Transverse colon (tissue), 4 donors: ENCODE measurements at regions not wholly inside any gene's neighbourhood (a gene's known extent, or its start where the extent isn't known, plus 50 kb on each side); places are given as distances from the start of the nearest gene placed in this dataset.
A peak's percentile ranks its signal among the peaks of the same experiment; 100 is the strongest.

ENCODE experiments used
- DNase-seq: peaks from one replicate; pipeline ENCODE4 v3.0.0-alpha.2; 2019
- H3K27ac ChIP-seq, 4 donors: fragments of 200-600 bp; sonication (generic); 2 replicates each; pipeline ENCODE4 v1.5.1; 2016 to 2018; ENCODE audit warnings: inconsistent platforms in 4 of 4
- H3K27me3 ChIP-seq: fragments of 200-600 bp; sonication (generic); 2 replicates; pipeline ENCODE4 v1.5.1; 2017; ENCODE audit warnings: inconsistent platforms
- H3K36me3 ChIP-seq, 4 donors: fragments of 200-600 bp; sonication (generic); 2 replicates each; pipeline ENCODE4 v1.5.1; 2017 to 2019; ENCODE audit warnings: inconsistent platforms in 4 of 4
- H3K4me1 ChIP-seq, 4 donors: fragments of 200-600 bp; sonication (generic); 2 replicates each; pipeline ENCODE4 v1.5.1; 2017 to 2020; ENCODE audit warnings: inconsistent platforms in 4 of 4
- H3K4me3 ChIP-seq, 4 donors: fragments of 200-600 bp; sonication (generic); 1 replicate in 1 of 4; 2 replicates in 3 of 4; pipeline versions ENCODE4 v1.5.1 to v1.6.1; 2017 to 2019; ENCODE audit warnings: inconsistent platforms in 4 of 4
- H3K9me3 ChIP-seq, 2 donors: fragments of 200-600 bp; sonication (generic); 2 replicates each; pipeline ENCODE4 v1.5.1; 2017 to 2019; ENCODE audit warnings: inconsistent platforms in 2 of 2
- CTCF ChIP-seq, 5 experiments: fragments of 200-600 bp in 3 of 5; fragments of 450-650 bp in 2 of 5; sonication (generic) in 3 of 5; IDR thresholded peaks; 1 replicate in 2 of 5; 2 replicates in 3 of 5; pipeline ENCODE4 v1.5.1; 2016 to 2017; ENCODE audit warnings: antibody characterized with exemption in 5 of 5, inconsistent platforms in 3 of 5, mild to moderate bottlenecking in 2 of 5, moderate library complexity in 1 of 5
- EP300 ChIP-seq: sonication (generic); formaldehyde crosslinking; IDR thresholded peaks from one replicate; pipeline ENCODE4 v1.6.1; 2017; ENCODE audit warnings: antibody characterized with exemption, low read depth
- POLR2A ChIP-seq: fragments of 450-650 bp; IDR thresholded peaks from one replicate; pipeline ENCODE4 v1.6.1; 2016; ENCODE audit warnings: antibody characterized with exemption, mild to moderate bottlenecking, moderate library complexity
- POLR2AphosphoS5 ChIP-seq, 3 donors: sonication (generic); formaldehyde crosslinking; IDR thresholded peaks; one replicate each; pipeline ENCODE4 v1.6.1; 2016; ENCODE audit warnings: antibody characterized with exemption in 3 of 3
- WGBS, 2 donors: methylation state at CpG; one replicate each; pipeline ENCODE4 v1.1.5; 2018; ENCODE audit warnings: low coverage in 1 of 2; 5-methylcytosine and 5-hydroxymethylcytosine counted together
- in situ Hi-C, 4 donors: fragments of 200-750 bp; cut with MboI; loops; one replicate each; pipeline versions ENCODE4 v1.15.0 to v1.15.1; 2017; ENCODE audit warnings: low sequenced_read_pairs in 3 of 4, low pct_ligation_motif_present in 1 of 4, low pct_unique_long_range_greater_than_20kb in 1 of 4
- intact Hi-C: fragments of 100-400 bp; cut with DNase I; formaldehyde crosslinking; loops from one replicate; pipeline ENCODE4 v1.15.1; 2023; ENCODE audit warnings: low total_unique reads

- in situ Hi-C loops (no loop called here), intact Hi-C loops (no loop called here)
- Histone ChIP-seq H3K4me3 (no peak overlapping the region), H3K27me3 (no peaks in the 10 kb centered on the region), H3K4me1 (peaks cover 0 to 34% (median 10%) of the 10 kb centered on the region in 4 donors), H3K36me3 (no peaks in the 10 kb centered on the region), H3K9me3 (no peaks in the 10 kb centered on the region), H3K27ac (peak overlapping the region in 1 of 4 donors; percentile 76)
- 94% methylated on average over 11 of the region's 14 CpGs; no CpG with 5 or more reads in 1 of the 2 donors for WGBS, 2 donors
- DNase-seq, result no peak
- TF ChIP-seq POLR2AphosphoS5 (IDR thresholded peaks at IDR 0.05) (no peak), POLR2A (no peak), EP300 (no peak), CTCF (IDR thresholded peaks at IDR 0.05) (no peak)
Observed at GRCh38 chr12:94834036-94834625, 169.4 kb downstream of the NDUFA12 start.

DNA sequence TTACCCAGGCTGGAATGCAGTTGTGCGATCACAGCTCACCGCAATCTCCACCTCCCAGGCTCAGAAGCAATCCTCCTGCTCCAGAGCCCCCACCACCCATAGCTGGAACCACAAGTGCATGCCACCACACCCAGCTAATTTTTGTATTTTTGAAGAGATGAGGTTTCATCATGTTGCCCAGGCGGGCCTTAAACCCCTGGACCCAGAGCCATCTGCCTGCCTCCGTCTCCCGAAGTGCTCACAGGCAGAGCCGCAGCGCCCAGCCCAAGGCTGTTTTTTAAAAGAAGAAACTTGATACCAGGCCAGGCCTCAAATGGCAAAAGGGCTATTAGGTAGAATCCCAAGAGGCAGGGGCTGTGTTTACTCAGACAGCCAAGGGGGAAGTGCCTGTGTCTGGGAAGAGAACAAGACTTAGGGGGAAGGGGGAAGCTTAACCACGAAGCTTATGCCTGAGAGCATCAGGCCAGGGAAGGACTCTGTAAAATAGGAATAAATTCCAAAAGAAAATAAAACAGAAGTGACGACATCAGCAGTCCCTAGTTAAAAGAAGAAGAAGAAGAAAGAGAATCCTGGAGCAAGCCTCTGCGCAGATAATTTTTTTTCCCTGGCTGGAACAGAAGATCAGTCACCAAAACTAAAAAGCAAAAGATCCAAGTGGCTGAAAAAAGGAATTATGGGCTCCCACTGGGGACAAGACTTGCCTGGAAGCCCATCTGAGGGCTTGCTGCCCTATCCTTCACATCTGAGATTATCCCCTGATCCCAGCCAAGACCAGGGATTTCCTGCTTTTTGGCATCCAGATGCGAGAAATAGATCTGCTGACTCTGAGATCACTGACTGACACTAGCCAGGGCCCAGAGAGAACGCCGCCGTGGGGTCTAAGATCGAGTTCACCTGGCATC is 170.5 kb downstream of the NDUFA12 start:
- in situ Hi-C loops, result no loop called here
- no peaks in the 10 kb centered on the region for H3K9me3 ChIP-seq

GRCh38 chr12:94832105-94832504 is 171.4 kb downstream of the NDUFA12 start:
- no peaks in the 10 kb centered on the region for H3K9me3 ChIP-seq
- intact Hi-C loops, result no loop called here
- no peak for TF ChIP-seq CTCF (IDR thresholded peaks at IDR 0.05)

More for the DNA sequence above, 170.5 kb downstream of the NDUFA12 start:
- WGBS, 2 donors, result 72 to 74% methylated on average over 9 to 15 of the region's 15 CpGs
- H3K27me3 ChIP-seq, result no peaks in the 10 kb centered on the region
- no peak for DNase-seq
- H3K27ac ChIP-seq, result peak overlapping the region; percentile 8 to 76 (median 50)
- no peak overlapping the region for H3K4me3 ChIP-seq
- intact Hi-C loops, result no loop called here
- H3K4me1 ChIP-seq, result peaks cover 0 to 34% (median 10%) of the 10 kb centered on the region in 4 donors
- no peak for TF ChIP-seq POLR2A
- TF ChIP-seq CTCF (IDR thresholded peaks at IDR 0.05), result no peak
- TF ChIP-seq EP300, result no peak
- H3K36me3 ChIP-seq, result no peaks in the 10 kb centered on the region

DNA sequence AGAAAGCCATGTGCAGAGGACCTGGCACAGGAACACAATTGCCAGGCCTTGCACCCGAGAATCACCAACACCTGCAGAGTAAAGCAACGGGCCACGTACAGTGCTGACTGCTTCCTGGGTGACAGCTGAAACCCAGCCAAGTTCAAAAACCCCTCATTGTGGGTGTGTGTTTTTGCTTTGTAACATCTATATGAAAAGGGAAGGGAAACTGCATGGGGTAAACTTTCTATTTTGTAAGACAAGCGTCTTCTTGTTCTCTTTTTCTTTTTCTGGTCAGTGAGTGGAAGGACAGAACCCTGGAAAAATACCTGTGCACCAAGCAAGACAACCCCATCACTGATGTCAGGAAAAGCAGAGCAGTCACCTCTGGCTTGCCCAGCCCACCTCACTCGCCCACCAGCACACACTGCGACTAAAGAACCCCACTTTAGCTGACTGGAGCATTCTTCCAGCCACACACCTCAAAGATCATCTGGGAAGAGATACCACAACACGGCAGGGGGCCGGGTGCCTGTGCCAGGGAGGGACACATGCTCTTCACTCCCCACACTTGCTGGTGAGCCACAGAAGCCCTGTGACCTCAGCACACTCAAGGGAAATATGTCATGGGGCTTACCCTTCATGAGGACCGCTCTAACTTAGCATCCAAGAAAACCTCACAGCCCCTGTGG is 172.3 kb downstream of the NDUFA12 start:
- Histone ChIP-seq H3K4me1 (peaks cover 0 to 34% (median 10%) of the 10 kb centered on the region in 4 donors), H3K4me3 (no peak overlapping the region), H3K36me3 (no peaks in the 10 kb centered on the region), H3K9me3 (no peaks in the 10 kb centered on the region), H3K27ac (peak overlapping the region in 3 of 4 donors; percentile 5 to 76 (median 22)), H3K27me3 (no peaks in the 10 kb centered on the region)
- in situ Hi-C loops (no loop called here), intact Hi-C loops (no loop called here)
- WGBS, 2 donors, result 60 to 100% methylated on average over 1 to 9 of the region's 9 CpGs
- TF ChIP-seq POLR2AphosphoS5 (IDR thresholded peaks at IDR 0.05) (no peak), CTCF (IDR thresholded peaks at IDR 0.05) (no peak), POLR2A (no peak), EP300 (no peak)
- DNase-seq, result peak; percentile 56

More at GRCh38 chr12:94832105-94832504, 171.4 kb downstream of the NDUFA12 start:
- no peaks in the 10 kb centered on the region for H3K27me3 ChIP-seq
- H3K27ac ChIP-seq, result peak overlapping the region in 1 of 4 donors; percentile 76
- no peak for DNase-seq
- no peaks in the 10 kb centered on the region for H3K36me3 ChIP-seq
- peaks cover 0 to 34% (median 10%) of the 10 kb centered on the region in 4 donors for H3K4me1 ChIP-seq
- WGBS, 2 donors, result 77 to 78% methylated on average over 3 of the region's 3 CpGs
- in situ Hi-C loops, result no loop called here
- H3K4me3 ChIP-seq, result no peak overlapping the region
